ENCODE measurements at regions not wholly inside any gene's neighbourhood (a gene's known extent, or its start where the extent isn't known, plus 50 kb on each side); places are given as distances from the start of the nearest gene placed in this dataset.

DNA sequence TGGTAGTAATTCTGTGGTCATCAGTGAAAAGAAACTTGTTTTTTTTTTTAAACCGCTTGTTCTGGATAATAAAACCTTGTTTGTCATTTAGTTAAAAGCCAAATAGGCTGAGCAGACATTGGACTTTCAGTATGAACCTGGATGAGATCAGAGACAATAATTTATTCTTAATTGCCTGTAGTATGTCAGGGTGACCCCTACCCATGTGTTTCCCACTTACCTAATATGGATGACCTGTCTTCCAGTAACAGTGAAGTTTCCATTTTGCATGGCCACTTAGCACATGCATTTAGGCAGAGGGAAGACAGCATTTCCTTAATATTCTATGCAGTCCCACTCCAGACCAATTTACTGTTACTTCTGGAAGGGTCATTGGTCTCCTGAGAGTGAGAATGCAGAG is 87.6 kb upstream of the CFAP20DC start:
- Histone ChIP-seq H3K4me3 (no peak overlapping the region), H3K36me3 (no peaks in the 10 kb centered on the region), H3K27me3 (no peaks in the 10 kb centered on the region), H3K4me1 (no peaks in the 10 kb centered on the region), H3K9me3 (no peaks in the 10 kb centered on the region), H3K27ac (replicated peaks in 1 of 4) (no peak overlapping the region)
- TF ChIP-seq POLR2AphosphoS5 (IDR thresholded peaks at IDR 0.05) (no peak), POLR2A (IDR thresholded peaks at IDR 0.05; ENCODE audit: low read depth) (no peak), EP300 (IDR thresholded peaks at IDR 0.05) (no peak)
- TF ChIP-seq, protein P1, sequence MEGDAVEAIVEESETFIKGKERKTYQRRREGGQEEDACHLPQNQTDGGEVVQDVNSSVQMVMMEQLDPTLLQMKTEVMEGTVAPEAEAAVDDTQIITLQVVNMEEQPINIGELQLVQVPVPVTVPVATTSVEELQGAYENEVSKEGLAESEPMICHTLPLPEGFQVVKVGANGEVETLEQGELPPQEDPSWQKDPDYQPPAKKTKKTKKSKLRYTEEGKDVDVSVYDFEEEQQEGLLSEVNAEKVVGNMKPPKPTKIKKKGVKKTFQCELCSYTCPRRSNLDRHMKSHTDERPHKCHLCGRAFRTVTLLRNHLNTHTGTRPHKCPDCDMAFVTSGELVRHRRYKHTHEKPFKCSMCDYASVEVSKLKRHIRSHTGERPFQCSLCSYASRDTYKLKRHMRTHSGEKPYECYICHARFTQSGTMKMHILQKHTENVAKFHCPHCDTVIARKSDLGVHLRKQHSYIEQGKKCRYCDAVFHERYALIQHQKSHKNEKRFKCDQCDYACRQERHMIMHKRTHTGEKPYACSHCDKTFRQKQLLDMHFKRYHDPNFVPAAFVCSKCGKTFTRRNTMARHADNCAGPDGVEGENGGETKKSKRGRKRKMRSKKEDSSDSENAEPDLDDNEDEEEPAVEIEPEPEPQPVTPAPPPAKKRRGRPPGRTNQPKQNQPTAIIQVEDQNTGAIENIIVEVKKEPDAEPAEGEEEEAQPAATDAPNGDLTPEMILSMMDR (IDR thresholded peaks at IDR 0.05): no peak
- WGBS: 88% methylated on average over 1 of the region's 1 CpG
- no peak for DNase-seq (ENCODE audit: extremely low spot score)
- intact Hi-C loops (cut with DNase I): no loop called here

DNA sequence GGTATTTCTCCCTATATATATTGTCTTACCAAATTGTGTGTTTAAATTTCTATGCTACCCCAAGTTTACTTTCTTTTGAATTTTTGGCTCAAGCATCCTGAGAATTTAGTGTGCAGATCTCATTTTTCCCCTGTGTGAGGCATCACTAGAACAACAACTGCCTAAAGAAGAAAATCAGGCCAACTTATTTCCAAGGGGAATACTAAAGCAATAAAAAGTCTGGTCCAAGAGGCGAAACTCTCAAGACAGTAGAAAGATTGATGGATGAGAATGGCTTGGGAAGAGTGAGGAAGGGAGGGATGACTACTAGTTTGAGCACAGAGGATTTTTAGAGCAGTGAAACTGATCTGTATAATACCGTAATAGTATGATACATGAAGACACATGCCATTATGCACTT is 86.3 kb upstream of the CFAP20DC start:
- 86% methylated on average over 2 of the region's 2 CpGs for WGBS
- H3K4me3 ChIP-seq: no peak overlapping the region
- no peaks in the 10 kb centered on the region for H3K36me3 ChIP-seq
- intact Hi-C loops (cut with DNase I): no loop called here
- no peaks in the 10 kb centered on the region for H3K4me1 ChIP-seq
- no peaks in the 10 kb centered on the region for H3K27me3 ChIP-seq
- no peak overlapping the region for H3K27ac ChIP-seq (replicated peaks in 1 of 4)
- TF ChIP-seq POLR2A (IDR thresholded peaks at IDR 0.05; ENCODE audit: low read depth) (no peak), POLR2AphosphoS5 (IDR thresholded peaks at IDR 0.05) (no peak), EP300 (IDR thresholded peaks at IDR 0.05) (no peak)
- TF ChIP-seq, protein P1 (IDR thresholded peaks at IDR 0.05): no peak
- H3K9me3 ChIP-seq: no peaks in the 10 kb centered on the region
- DNase-seq (ENCODE audit: extremely low spot score): no peak

DNA sequence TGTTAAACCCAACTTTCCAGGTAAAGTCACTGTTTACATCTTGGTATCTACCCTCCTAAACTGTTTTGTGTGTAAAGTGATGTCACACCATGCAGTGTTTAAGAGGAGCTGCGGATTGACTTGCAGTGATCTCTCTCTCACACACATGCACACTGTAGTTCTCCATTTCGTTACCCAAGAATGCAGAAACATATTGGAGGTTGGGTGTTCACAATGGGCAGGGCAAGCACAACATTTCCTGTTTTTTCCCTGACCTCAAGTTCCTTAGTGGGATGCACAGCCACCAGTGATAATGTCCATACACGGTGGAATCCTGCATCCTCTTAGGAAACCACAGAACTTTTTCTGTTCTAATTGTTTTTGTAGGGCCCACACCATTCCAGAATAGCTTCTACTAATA is 85.3 kb upstream of the CFAP20DC start:
- no peaks in the 10 kb centered on the region for H3K9me3 ChIP-seq
- H3K36me3 ChIP-seq: no peaks in the 10 kb centered on the region
- TF ChIP-seq POLR2A (IDR thresholded peaks at IDR 0.05; ENCODE audit: low read depth) (no peak), EP300 (IDR thresholded peaks at IDR 0.05) (no peak), POLR2AphosphoS5 (IDR thresholded peaks at IDR 0.05) (no peak)
- TF ChIP-seq, protein P1 (IDR thresholded peaks at IDR 0.05): no peak
- H3K4me1 ChIP-seq: no peaks in the 10 kb centered on the region
- DNase-seq (ENCODE audit: extremely low spot score): no peak
- H3K27ac ChIP-seq (replicated peaks in 1 of 4): no peak overlapping the region
- 61% methylated on average over 3 of the region's 3 CpGs for WGBS
- no peak overlapping the region for H3K4me3 ChIP-seq
- H3K27me3 ChIP-seq: no peaks in the 10 kb centered on the region
- intact Hi-C loops (cut with DNase I): no loop called here

DNA sequence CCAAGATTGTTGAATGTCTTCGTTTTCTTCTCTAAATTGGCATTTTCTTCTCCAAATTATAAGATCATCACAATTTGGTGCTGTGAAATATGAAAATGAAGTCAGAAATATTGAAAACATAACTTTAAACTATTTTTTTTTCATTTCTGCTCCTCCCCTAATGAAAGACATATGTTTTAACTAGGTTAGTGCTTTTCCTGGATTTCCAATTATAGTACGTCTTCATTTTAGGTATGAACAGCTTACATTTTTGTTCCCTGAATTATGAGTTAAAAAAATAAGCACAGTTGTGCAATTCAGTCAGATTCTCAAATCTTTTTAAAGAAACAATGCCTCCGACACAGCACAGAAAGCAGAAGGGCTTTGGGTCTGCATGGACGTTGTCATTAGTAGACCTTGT is 83.5 kb upstream of the CFAP20DC start:
- WGBS: 48% methylated on average over 4 of the region's 4 CpGs
- no peak for DNase-seq (ENCODE audit: extremely low spot score)
- Histone ChIP-seq H3K36me3 (no peaks in the 10 kb centered on the region), H3K4me1 (no peaks in the 10 kb centered on the region), H3K27ac (replicated peaks in 1 of 4) (no peak overlapping the region), H3K4me3 (no peak overlapping the region), H3K9me3 (no peaks in the 10 kb centered on the region), H3K27me3 (no peaks in the 10 kb centered on the region)
- TF ChIP-seq POLR2AphosphoS5 (IDR thresholded peaks at IDR 0.05) (no peak), POLR2A (IDR thresholded peaks at IDR 0.05; ENCODE audit: low read depth) (no peak), EP300 (IDR thresholded peaks at IDR 0.05) (no peak)
- TF ChIP-seq, protein P1 (IDR thresholded peaks at IDR 0.05): no peak
- intact Hi-C loops (cut with DNase I): no loop called here

DNA sequence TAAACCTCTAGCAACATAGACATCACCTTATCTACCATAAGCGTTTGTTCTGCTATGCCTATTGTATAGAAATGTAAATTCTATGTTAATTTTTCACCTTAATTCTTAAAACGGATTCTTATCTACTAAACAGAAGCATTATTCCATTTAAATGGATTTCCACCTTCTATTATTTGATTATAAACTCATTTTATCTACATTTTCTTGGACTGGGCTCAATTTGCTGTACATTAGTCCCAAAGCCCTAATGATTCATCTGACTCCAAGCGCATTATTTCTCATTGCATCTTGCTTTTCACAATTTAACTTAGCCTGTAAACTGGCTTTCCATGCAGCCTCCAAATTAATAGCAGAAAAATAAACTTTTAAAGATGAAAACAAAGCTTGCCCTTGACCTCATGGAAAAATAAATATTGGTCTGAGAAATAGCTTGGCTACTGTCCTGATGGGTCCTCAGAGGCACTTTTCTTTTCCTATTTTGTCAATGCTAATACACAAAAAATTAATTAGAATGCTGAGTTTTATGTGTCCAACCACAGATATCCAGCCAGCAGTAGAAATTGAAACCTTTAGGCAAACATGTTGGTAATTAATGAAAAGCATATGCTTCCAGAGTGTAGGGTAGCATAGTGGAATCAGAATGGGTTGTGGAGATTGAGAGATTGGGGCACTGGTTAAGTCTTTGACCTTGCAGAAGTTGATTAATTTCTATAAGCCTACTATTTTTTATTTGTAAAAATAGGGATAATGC is 81.4 kb upstream of the CFAP20DC start:
- Histone ChIP-seq H3K4me3 (no peak overlapping the region), H3K4me1 (no peaks in the 10 kb centered on the region), H3K9me3 (no peaks in the 10 kb centered on the region), H3K36me3 (no peaks in the 10 kb centered on the region), H3K27ac (replicated peaks in 1 of 4) (no peak overlapping the region), H3K27me3 (no peaks in the 10 kb centered on the region)
- no peak for DNase-seq (ENCODE audit: extremely low spot score)
- no peak for TF ChIP-seq EP300 (IDR thresholded peaks at IDR 0.05)
- TF ChIP-seq POLR2A (IDR thresholded peaks at IDR 0.05; ENCODE audit: low read depth): no peak
- TF ChIP-seq POLR2AphosphoS5 (IDR thresholded peaks at IDR 0.05): no peak
- 82% methylated on average over 3 of the region's 3 CpGs for WGBS
- intact Hi-C loops (cut with DNase I): no loop called here
